Kidney (tissue), 13 donors: ENCODE measurements at regions not wholly inside any gene's neighbourhood (a gene's known extent, or its start where the extent isn't known, plus 50 kb on each side); places are given as distances from the start of the nearest gene placed in this dataset.

Experiments used
- DNase-seq, 5 donors: peaks; one replicate each; pipeline ENCODE4 v3.0.0-alpha.2; 2013 to 2020
- FAIRE-seq: peaks from 2 replicates; lab custom pipeline; 2012; peaks lifted over from hg19 to GRCh38; lab: Jason Lieb, UNC
- H3K27ac ChIP-seq, 2 donors: one replicate each; pipeline ENCODE4 v1.7.0; 2013; ENCODE audit warnings: low read depth in 2 of 2, low read length in 2 of 2, inconsistent platforms in 1 of 2
- H3K27me3 ChIP-seq: one replicate; pipeline ENCODE4 v1.7.1; 2013; ENCODE audit warnings: low read length, inconsistent platforms; ENCODE audit not compliant: control insufficient read depth, insufficient read depth
- H3K36me3 ChIP-seq, 3 donors: one replicate each; pipeline versions ENCODE4 v1.7.0 to v1.7.1; 2013; ENCODE audit warnings: low read length in 3 of 3, control low read depth in 1 of 3, inconsistent platforms in 1 of 3; ENCODE audit not compliant: insufficient read depth in 3 of 3, control insufficient read depth in 2 of 3
- H3K4me1 ChIP-seq, 3 donors: one replicate each; pipeline versions ENCODE4 v1.7.0 to v1.7.1; 2013; ENCODE audit warnings: low read length in 3 of 3, inconsistent platforms in 1 of 3, low read depth in 1 of 3; ENCODE audit not compliant: control insufficient read depth in 2 of 3, insufficient read depth in 2 of 3
- H3K4me3 ChIP-seq, 3 donors: one replicate each; pipeline versions ENCODE4 v1.7.0 to v1.8.1; 2013; ENCODE audit warnings: low read length in 3 of 3, control low read depth in 1 of 3, inconsistent platforms in 1 of 3
- H3K9ac ChIP-seq, 3 donors: one replicate each; pipeline versions ENCODE4 v1.7.0 to v1.7.1; 2013; ENCODE audit warnings: low read length in 3 of 3, control low read depth in 1 of 3, inconsistent platforms in 1 of 3
- H3K9me3 ChIP-seq, 3 donors: one replicate each; pipeline versions ENCODE4 v1.7.0 to v1.7.1; 2013; ENCODE audit warnings: low read length in 3 of 3, control low read depth in 1 of 3, inconsistent platforms in 1 of 3; ENCODE audit not compliant: control insufficient read depth in 2 of 3, insufficient read depth in 1 of 3
- intact Hi-C: fragments of 100-400 bp; cut with DNase I; formaldehyde crosslinking; loops from one replicate; pipeline ENCODE4 v1.11.1; 2022
- TF ChIP-seq, protein P1 (sequence below): IDR thresholded peaks from 3 replicates; pipeline ENCODE4 v1.5.1; 2012; ENCODE audit warnings: mild to moderate bottlenecking, moderate library complexity, borderline replicate concordance; ENCODE audit not compliant: insufficient read depth; ENCODE audit errors: extremely low read depth
- donor health status: control.
- donor health status: control.
- donor health status: control.
- donor health status: control.
- donor health status: control.
- donor health status: DM: yes; HTN: yes; CAD: no.
- donor health status: Normal renal cell carcinoma (clear cell type).

- H3K4me3 ChIP-seq = no peak overlapping the region
- H3K9me3 ChIP-seq = peaks cover 0 to 9% (median 0%) of the 10 kb centered on the region in 3 donors
- TF ChIP-seq, protein P1, sequence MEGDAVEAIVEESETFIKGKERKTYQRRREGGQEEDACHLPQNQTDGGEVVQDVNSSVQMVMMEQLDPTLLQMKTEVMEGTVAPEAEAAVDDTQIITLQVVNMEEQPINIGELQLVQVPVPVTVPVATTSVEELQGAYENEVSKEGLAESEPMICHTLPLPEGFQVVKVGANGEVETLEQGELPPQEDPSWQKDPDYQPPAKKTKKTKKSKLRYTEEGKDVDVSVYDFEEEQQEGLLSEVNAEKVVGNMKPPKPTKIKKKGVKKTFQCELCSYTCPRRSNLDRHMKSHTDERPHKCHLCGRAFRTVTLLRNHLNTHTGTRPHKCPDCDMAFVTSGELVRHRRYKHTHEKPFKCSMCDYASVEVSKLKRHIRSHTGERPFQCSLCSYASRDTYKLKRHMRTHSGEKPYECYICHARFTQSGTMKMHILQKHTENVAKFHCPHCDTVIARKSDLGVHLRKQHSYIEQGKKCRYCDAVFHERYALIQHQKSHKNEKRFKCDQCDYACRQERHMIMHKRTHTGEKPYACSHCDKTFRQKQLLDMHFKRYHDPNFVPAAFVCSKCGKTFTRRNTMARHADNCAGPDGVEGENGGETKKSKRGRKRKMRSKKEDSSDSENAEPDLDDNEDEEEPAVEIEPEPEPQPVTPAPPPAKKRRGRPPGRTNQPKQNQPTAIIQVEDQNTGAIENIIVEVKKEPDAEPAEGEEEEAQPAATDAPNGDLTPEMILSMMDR = no peak
- no peaks in the 10 kb centered on the region for H3K36me3 ChIP-seq
- DNase-seq (no peak), FAIRE-seq (no peak)
- no peaks in the 10 kb centered on the region for H3K27me3 ChIP-seq
- intact Hi-C loops = no loop called here
- H3K27ac ChIP-seq = no peak overlapping the region
- H3K9ac ChIP-seq = no peak overlapping the region
- H3K4me1 ChIP-seq = no peaks in the 10 kb centered on the region
Observed at GRCh38 chr16:26816266-26816665, 250.5 kb upstream of the C16orf82 start.

DNA sequence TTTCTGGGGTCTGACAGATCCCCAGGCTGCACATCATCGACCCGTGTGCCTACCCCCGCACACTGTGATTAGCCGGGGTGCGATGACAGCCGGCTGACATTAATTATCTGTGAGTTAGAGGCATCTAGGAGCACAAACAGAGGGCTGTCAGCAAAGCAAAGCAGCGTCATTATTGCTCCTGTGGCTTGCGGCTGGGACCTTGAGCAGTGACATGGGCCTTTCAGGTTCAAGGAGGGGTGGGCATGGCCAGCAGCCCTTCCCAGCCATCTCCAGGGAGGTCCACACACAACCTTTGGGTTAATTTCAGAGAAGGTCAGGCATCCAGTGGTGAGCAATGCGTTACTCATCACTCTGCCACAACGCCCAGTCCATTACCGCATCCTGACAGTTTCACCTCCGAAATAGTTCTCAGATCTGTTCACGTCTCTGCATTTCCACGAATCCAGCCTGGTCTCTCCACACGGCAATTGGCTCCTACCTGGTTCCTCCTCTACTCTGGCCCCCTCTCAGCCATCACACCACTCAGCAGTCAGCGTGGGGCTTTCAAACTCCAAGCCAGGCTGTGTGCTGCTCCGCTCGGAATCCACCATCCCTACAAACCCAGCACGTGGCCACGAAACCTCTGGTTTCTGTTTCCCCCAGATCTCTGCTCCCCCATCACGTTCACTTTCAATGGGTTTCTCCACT is 249.7 kb upstream of the C16orf82 start:
- DNase-seq (no peak), FAIRE-seq (no peak)
- TF ChIP-seq, protein P1 = no peak
- H3K36me3 ChIP-seq = no peaks in the 10 kb centered on the region
- H3K4me1 ChIP-seq = no peaks in the 10 kb centered on the region
- H3K27me3 ChIP-seq = no peaks in the 10 kb centered on the region
- no peak overlapping the region for H3K9ac ChIP-seq
- H3K4me3 ChIP-seq = no peak overlapping the region
- intact Hi-C loops = no loop called here
- no peak overlapping the region for H3K27ac ChIP-seq
- peaks cover 0 to 9% (median 0%) of the 10 kb centered on the region in 3 donors for H3K9me3 ChIP-seq

DNA sequence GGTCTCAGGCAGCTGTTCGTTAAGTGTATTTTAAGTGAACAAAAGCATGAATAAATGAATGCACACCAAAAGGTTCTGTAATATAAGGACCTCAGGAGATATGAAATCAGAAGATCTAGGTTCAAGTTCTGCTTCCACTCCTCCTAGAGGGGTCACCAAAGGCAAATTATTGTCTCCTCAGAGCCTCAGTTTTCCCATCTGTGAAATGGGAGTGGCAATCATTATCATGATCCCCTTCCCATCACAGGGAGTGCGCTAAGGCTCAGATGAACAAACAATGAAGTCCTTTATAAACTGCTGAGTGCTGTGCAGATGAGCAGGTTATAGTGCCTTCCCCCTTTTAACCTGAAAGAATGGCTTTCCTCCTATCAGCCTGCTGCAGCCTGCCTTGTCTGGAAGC is 248.3 kb upstream of the C16orf82 start:
- Histone ChIP-seq H3K27ac (no peak overlapping the region), H3K4me3 (no peak overlapping the region), H3K36me3 (no peaks in the 10 kb centered on the region), H3K9ac (no peak overlapping the region), H3K27me3 (no peaks in the 10 kb centered on the region), H3K9me3 (peaks cover 0 to 5% (median 0%) of the 10 kb centered on the region in 3 donors), H3K4me1 (no peaks in the 10 kb centered on the region)
- no peak for DNase-seq
- TF ChIP-seq, protein P1 = no peak
- intact Hi-C loops = no loop called here
- no peak for FAIRE-seq

- no peaks in the 10 kb centered on the region for H3K9me3 ChIP-seq
- no peaks in the 10 kb centered on the region for H3K27me3 ChIP-seq
- no peak for DNase-seq
- no peak overlapping the region for H3K27ac ChIP-seq
- no peak overlapping the region for H3K9ac ChIP-seq
- intact Hi-C loops = no loop called here
- no peak overlapping the region for H3K4me3 ChIP-seq
- TF ChIP-seq, protein P1 = no peak
- no peak for FAIRE-seq
- H3K4me1 ChIP-seq = no peaks in the 10 kb centered on the region
- no peaks in the 10 kb centered on the region for H3K36me3 ChIP-seq
Observed at GRCh38 chr16:26824469-26824868, 242.3 kb upstream of the C16orf82 start.
